ENCODE measurements at regions not wholly inside any gene's neighbourhood (a gene's known extent, or its start where the extent isn't known, plus 50 kb on each side); places are given as distances from the start of the nearest gene placed in this dataset.

DNA sequence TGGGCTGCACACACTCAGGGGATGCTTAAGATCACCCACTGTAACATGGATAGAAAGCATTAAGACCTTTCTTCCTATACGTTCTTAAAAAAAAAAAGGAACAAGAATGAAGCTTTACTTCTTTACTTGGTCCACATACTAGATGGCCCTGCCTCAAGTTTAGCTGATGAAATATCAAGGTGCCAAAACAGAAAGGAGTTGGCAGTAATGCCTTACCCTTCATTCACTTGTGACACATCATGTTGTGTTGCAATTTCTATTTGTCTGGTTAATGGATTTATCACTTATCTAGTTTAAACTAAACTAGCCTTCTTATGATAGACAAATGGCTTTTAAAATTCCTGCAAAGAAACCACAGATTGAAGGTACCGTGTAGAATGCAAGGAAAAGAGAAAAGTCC, 720.3 kb downstream of the CCSER2 start (continued):
- TF ChIP-seq, protein P1, sequence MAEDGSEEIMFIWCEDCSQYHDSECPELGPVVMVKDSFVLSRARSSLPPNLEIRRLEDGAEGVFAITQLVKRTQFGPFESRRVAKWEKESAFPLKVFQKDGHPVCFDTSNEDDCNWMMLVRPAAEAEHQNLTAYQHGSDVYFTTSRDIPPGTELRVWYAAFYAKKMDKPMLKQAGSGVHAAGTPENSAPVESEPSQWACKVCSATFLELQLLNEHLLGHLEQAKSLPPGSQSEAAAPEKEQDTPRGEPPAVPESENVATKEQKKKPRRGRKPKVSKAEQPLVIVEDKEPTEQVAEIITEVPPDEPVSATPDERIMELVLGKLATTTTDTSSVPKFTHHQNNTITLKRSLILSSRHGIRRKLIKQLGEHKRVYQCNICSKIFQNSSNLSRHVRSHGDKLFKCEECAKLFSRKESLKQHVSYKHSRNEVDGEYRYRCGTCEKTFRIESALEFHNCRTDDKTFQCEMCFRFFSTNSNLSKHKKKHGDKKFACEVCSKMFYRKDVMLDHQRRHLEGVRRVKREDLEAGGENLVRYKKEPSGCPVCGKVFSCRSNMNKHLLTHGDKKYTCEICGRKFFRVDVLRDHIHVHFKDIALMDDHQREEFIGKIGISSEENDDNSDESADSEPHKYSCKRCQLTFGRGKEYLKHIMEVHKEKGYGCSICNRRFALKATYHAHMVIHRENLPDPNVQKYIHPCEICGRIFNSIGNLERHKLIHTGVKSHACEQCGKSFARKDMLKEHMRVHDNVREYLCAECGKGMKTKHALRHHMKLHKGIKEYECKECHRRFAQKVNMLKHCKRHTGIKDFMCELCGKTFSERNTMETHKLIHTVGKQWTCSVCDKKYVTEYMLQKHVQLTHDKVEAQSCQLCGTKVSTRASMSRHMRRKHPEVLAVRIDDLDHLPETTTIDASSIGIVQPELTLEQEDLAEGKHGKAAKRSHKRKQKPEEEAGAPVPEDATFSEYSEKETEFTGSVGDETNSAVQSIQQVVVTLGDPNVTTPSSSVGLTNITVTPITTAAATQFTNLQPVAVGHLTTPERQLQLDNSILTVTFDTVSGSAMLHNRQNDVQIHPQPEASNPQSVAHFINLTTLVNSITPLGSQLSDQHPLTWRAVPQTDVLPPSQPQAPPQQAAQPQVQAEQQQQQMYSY (CRISPR knock-in tag; IDR thresholded peaks at IDR 0.05): no peak
- TF ChIP-seq ZNF121 (CRISPR knock-in tag; IDR thresholded peaks at IDR 0.05) (no peak), ESRRA (CRISPR knock-in tag; IDR thresholded peaks at IDR 0.05; ENCODE audit: borderline replicate concordance) (no peak)

DNA sequence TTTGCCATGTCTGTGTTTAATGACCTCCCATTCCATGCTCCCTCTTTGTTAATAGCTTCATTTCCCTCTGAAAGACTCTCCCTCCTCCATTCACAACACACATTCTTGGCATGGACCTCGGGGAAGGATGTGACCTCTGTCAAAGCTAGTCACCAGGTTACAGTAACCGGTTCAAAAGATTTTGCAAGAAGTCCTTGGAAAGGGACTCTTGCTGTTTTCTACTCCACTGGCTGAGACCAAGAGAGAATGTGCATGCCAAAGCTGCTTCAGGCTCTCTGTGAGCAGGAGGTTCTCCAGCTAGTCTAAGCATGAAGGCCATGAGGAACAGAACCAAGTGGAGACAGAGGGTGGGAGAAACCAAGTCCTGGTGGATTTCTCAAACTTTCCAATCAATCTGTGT, 732.6 kb downstream of the CCSER2 start:
- TF ChIP-seq TEAD1 (CRISPR knock-in tag; IDR thresholded peaks at IDR 0.05) (no peak), EMX1 (CRISPR knock-in tag; IDR thresholded peaks at IDR 0.05) (no peak), FOXP1 (CRISPR knock-in tag; IDR thresholded peaks at IDR 0.05; ENCODE audit: borderline replicate concordance) (no peak), ZNF416 (CRISPR knock-in tag; IDR thresholded peaks at IDR 0.05) (no peak), GABPB1 (CRISPR knock-in tag; IDR thresholded peaks at IDR 0.05) (no peak), CBFB (CRISPR knock-in tag; IDR thresholded peaks at IDR 0.05; ENCODE audit: low read depth) (no peak), IRF2 (CRISPR knock-in tag; IDR thresholded peaks at IDR 0.05; ENCODE audit: borderline replicate concordance, low read depth) (no peak), GRHL2 (CRISPR knock-in tag; IDR thresholded peaks at IDR 0.05; ENCODE audit: insufficient replicate concordance, severe bottlenecking) (no peak)
- TF ChIP-seq, protein P2, sequence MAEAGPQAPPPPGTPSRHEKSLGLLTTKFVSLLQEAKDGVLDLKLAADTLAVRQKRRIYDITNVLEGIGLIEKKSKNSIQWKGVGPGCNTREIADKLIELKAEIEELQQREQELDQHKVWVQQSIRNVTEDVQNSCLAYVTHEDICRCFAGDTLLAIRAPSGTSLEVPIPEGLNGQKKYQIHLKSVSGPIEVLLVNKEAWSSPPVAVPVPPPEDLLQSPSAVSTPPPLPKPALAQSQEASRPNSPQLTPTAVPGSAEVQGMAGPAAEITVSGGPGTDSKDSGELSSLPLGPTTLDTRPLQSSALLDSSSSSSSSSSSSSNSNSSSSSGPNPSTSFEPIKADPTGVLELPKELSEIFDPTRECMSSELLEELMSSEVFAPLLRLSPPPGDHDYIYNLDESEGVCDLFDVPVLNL (CRISPR knock-in tag; IDR thresholded peaks at IDR 0.05; ENCODE audit: borderline replicate concordance, low read depth): no peak
- TF ChIP-seq, protein P3, sequence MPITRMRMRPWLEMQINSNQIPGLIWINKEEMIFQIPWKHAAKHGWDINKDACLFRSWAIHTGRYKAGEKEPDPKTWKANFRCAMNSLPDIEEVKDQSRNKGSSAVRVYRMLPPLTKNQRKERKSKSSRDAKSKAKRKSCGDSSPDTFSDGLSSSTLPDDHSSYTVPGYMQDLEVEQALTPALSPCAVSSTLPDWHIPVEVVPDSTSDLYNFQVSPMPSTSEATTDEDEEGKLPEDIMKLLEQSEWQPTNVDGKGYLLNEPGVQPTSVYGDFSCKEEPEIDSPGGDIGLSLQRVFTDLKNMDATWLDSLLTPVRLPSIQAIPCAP (CRISPR knock-in tag; IDR thresholded peaks at IDR 0.05): no peak
- TF ChIP-seq, protein P4, sequence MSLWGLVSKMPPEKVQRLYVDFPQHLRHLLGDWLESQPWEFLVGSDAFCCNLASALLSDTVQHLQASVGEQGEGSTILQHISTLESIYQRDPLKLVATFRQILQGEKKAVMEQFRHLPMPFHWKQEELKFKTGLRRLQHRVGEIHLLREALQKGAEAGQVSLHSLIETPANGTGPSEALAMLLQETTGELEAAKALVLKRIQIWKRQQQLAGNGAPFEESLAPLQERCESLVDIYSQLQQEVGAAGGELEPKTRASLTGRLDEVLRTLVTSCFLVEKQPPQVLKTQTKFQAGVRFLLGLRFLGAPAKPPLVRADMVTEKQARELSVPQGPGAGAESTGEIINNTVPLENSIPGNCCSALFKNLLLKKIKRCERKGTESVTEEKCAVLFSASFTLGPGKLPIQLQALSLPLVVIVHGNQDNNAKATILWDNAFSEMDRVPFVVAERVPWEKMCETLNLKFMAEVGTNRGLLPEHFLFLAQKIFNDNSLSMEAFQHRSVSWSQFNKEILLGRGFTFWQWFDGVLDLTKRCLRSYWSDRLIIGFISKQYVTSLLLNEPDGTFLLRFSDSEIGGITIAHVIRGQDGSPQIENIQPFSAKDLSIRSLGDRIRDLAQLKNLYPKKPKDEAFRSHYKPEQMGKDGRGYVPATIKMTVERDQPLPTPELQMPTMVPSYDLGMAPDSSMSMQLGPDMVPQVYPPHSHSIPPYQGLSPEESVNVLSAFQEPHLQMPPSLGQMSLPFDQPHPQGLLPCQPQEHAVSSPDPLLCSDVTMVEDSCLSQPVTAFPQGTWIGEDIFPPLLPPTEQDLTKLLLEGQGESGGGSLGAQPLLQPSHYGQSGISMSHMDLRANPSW (CRISPR knock-in tag; conservative IDR thresholded peaks at IDR 0.05; ENCODE audit: low read depth): no peak
- Mint-ChIP-seq H3K4me1 (peaks cover 9% of the 10 kb centered on the region), H3K9me3 (peaks cover 67% of the 10 kb centered on the region), H3K27ac (no peak overlapping the region), H3K36me3 (peaks cover 27% of the 10 kb centered on the region), H3K4me3 (no peak overlapping the region), H3K27me3 (ENCODE audit: low read depth) (peaks cover 4% of the 10 kb centered on the region; the same call in 1 of the 2 replicates)
- ATAC-seq: no peak; the same call in 1 of the 2 replicates
- DNase-seq (ENCODE audit: low spot score): no peak
- ChIA-PET CTCF (no interaction called here), POLR2A (no interaction called here)

DNA sequence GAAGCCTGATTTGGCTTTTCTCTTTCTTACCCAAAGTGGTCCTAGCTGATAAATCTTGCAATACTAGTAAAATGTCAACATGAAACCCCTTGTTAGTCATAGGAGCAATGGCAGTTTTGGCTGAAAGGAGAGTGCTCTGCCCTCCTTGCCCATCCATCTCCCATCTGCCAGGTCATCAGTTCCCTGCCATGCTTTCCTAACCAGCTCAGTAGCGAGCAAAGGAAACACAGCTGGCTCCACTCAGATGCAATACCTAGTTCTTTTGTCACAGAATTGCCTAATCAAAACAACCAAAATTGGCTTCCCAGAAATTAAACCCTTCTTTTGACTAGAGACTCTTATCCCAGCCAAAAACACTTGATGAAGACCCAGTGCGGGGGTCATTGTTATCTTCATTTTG, 733.0 kb downstream of the CCSER2 start:
- peaks cover 22% of the 10 kb centered on the region for H3K36me3 Mint-ChIP-seq
- H3K9me3 Mint-ChIP-seq: peaks cover 66% of the 10 kb centered on the region
- H3K27ac Mint-ChIP-seq: no peak overlapping the region
- peaks cover 9% of the 10 kb centered on the region for H3K4me1 Mint-ChIP-seq
- H3K4me3 Mint-ChIP-seq: no peak overlapping the region
- ChIA-PET POLR2A (no interaction called here), CTCF (no interaction called here)
- ATAC-seq: no peak
- H3K27me3 Mint-ChIP-seq (ENCODE audit: low read depth): peaks cover 4% of the 10 kb centered on the region; the same call in 1 of the 2 replicates
- DNase-seq (ENCODE audit: low spot score): no peak
- TF ChIP-seq, protein P5, sequence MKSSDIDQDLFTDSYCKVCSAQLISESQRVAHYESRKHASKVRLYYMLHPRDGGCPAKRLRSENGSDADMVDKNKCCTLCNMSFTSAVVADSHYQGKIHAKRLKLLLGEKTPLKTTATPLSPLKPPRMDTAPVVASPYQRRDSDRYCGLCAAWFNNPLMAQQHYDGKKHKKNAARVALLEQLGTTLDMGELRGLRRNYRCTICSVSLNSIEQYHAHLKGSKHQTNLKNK (CRISPR knock-in tag; IDR thresholded peaks at IDR 0.05): no peak
- TF ChIP-seq GRHL2 (CRISPR knock-in tag; IDR thresholded peaks at IDR 0.05; ENCODE audit: insufficient replicate concordance, severe bottlenecking) (no peak), ZNF671 (CRISPR knock-in tag; IDR thresholded peaks at IDR 0.05) (no peak), IRF2 (CRISPR knock-in tag; IDR thresholded peaks at IDR 0.05; ENCODE audit: borderline replicate concordance, low read depth) (no peak), ZNF396 (CRISPR knock-in tag; IDR thresholded peaks at IDR 0.05; ENCODE audit: borderline replicate concordance) (no peak), ZNF423 (CRISPR knock-in tag; IDR thresholded peaks at IDR 0.05) (no peak)
- TF ChIP-seq, protein P6, sequence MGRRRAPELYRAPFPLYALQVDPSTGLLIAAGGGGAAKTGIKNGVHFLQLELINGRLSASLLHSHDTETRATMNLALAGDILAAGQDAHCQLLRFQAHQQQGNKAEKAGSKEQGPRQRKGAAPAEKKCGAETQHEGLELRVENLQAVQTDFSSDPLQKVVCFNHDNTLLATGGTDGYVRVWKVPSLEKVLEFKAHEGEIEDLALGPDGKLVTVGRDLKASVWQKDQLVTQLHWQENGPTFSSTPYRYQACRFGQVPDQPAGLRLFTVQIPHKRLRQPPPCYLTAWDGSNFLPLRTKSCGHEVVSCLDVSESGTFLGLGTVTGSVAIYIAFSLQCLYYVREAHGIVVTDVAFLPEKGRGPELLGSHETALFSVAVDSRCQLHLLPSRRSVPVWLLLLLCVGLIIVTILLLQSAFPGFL (CRISPR knock-in tag; IDR thresholded peaks at IDR 0.05; ENCODE audit: borderline replicate concordance): no peak
- TF ChIP-seq, protein P7, sequence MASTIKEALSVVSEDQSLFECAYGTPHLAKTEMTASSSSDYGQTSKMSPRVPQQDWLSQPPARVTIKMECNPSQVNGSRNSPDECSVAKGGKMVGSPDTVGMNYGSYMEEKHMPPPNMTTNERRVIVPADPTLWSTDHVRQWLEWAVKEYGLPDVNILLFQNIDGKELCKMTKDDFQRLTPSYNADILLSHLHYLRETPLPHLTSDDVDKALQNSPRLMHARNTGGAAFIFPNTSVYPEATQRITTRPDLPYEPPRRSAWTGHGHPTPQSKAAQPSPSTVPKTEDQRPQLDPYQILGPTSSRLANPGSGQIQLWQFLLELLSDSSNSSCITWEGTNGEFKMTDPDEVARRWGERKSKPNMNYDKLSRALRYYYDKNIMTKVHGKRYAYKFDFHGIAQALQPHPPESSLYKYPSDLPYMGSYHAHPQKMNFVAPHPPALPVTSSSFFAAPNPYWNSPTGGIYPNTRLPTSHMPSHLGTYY (CRISPR knock-in tag; IDR thresholded peaks at IDR 0.05): no peak

All from WTC11 (cell line).